ENCODE measurements at regions not wholly inside any gene's neighbourhood (a gene's known extent, or its start where the extent isn't known, plus 50 kb on each side); places are given as distances from the start of the nearest gene placed in this dataset.

GRCh38 chr6:41405941-41406727, 70.7 kb downstream of the NCR2 start:
- no peak for TF ChIP-seq CTCF (IDR thresholded peaks at IDR 0.05)
- no peak for TF ChIP-seq POLR2AphosphoS5 (IDR thresholded peaks at IDR 0.05; ENCODE audit: low read depth, low read length)
- no peak for TF ChIP-seq REST (IDR thresholded peaks at IDR 0.05; ENCODE audit: insufficient read depth in 1 of 2, low read depth in 2 of 2, low read length in 1 of 2)
- TF ChIP-seq SIN3A (IDR thresholded peaks at IDR 0.05; ENCODE audit: borderline replicate concordance, insufficient read depth, low read depth, low read length): no peak

Data from Panc1 (cell line).